CD14-positive monocyte (primary cell): ENCODE measurements at regions not wholly inside any gene's neighbourhood (a gene's known extent, or its start where the extent isn't known, plus 50 kb on each side); places are given as distances from the start of the nearest gene placed in this dataset.

Source experiments
- DNase-seq, 3 donors: peaks; one replicate each; pipeline ENCODE4 v3.0.0-alpha.2; 2011 to 2022
- H2AFZ ChIP-seq: 2 replicates; pipeline ENCODE4 v1.6.0; 2012; ENCODE audit warnings: mild to moderate bottlenecking, low read depth, low read length, inconsistent platforms; ENCODE audit not compliant: insufficient read depth, poor library complexity, severe bottlenecking
- H3K27ac ChIP-seq, 2 donors: 1 replicate in 1 of 2; 2 replicates in 1 of 2; pipeline ENCODE4 v1.5.1; 2012 to 2013; ENCODE audit warnings: low read length in 2 of 2, control low read depth in 1 of 2, inconsistent platforms in 1 of 2, low read depth in 1 of 2, mild to moderate bottlenecking in 1 of 2
- H3K27me3 ChIP-seq, 2 donors: one replicate each; pipeline versions ENCODE4 v1.6.0 to v1.6.1; 2011 to 2013; ENCODE audit warnings: low read length in 2 of 2; ENCODE audit not compliant: control insufficient read depth in 2 of 2, insufficient read depth in 2 of 2
- H3K36me3 ChIP-seq, 2 donors: replicated peaks in 1 of 2; 1 replicate in 1 of 2; 2 replicates in 1 of 2; pipeline versions ENCODE4 v1.5.1 to v1.6.1; 2012 to 2013; ENCODE audit warnings: low read length in 2 of 2, control low read depth in 1 of 2, inconsistent platforms in 1 of 2, mild to moderate bottlenecking in 1 of 2; ENCODE audit not compliant: insufficient read depth in 2 of 2, control insufficient read depth in 1 of 2
- H3K4me1 ChIP-seq, 2 donors: 1 replicate in 1 of 2; 2 replicates in 1 of 2; pipeline versions ENCODE4 v1.5.1 to v1.6.1; 2012 to 2013; ENCODE audit warnings: low read length in 2 of 2, control low read depth in 1 of 2, inconsistent platforms in 1 of 2, mild to moderate bottlenecking in 1 of 2, moderate library complexity in 1 of 2; ENCODE audit not compliant: insufficient read depth in 2 of 2, control insufficient read depth in 1 of 2
- H3K4me2 ChIP-seq: replicated peaks from 2 replicates; pipeline ENCODE3; 2012; ENCODE audit warnings: low read length, moderate library complexity, mild to moderate bottlenecking; ENCODE audit not compliant: poor library complexity, severe bottlenecking; ENCODE audit errors: extremely low read depth
- H3K4me3 ChIP-seq, 3 experiments: fragments of 200-600 bp in 1 of 3; sonication (generic) in 1 of 3; replicated peaks in 1 of 3; 1 replicate in 2 of 3; 2 replicates in 1 of 3; pipeline ENCODE4 v1.5.1; 2011 to 2013; ENCODE audit warnings: low read length in 3 of 3, mild to moderate bottlenecking in 3 of 3, control low read depth in 2 of 3, low read depth in 2 of 3, inconsistent platforms in 1 of 3, moderate library complexity in 1 of 3
- H3K79me2 ChIP-seq: 2 replicates; pipeline ENCODE4 v1.6.0; 2012; ENCODE audit warnings: mild to moderate bottlenecking, control low read depth, inconsistent platforms, low read length, moderate library complexity; ENCODE audit not compliant: insufficient read depth
- H3K9ac ChIP-seq: 2 replicates; pipeline ENCODE4 v1.6.0; 2017; ENCODE audit warnings: low read length, mild to moderate bottlenecking; ENCODE audit not compliant: insufficient read depth, poor library complexity, severe bottlenecking
- H3K9me3 ChIP-seq, 2 donors: replicated peaks in 1 of 2; 1 replicate in 1 of 2; 2 replicates in 1 of 2; pipeline versions ENCODE4 v1.5.1 to v1.6.1; 2012 to 2013; ENCODE audit warnings: low read length in 2 of 2, control low read depth in 1 of 2; ENCODE audit not compliant: control insufficient read depth in 1 of 2, insufficient read depth in 1 of 2
- H4K20me1 ChIP-seq: 2 replicates; pipeline ENCODE4 v1.6.0; 2012; ENCODE audit warnings: mild to moderate bottlenecking, low read length, control low read depth, moderate library complexity; ENCODE audit not compliant: insufficient read depth
- H3K27ac Mint-ChIP-seq, 7 donors: one replicate each; pipeline ENCODE4 v1.8.0; 2020; ENCODE audit warnings: mild to moderate bottlenecking in 7 of 7, mixed read lengths in 7 of 7, moderate library complexity in 6 of 7, inconsistent platforms in 2 of 7
- H3K27me3 Mint-ChIP-seq, 3 donors: one replicate each; pipeline ENCODE4 v1.8.0; 2021 to 2022; ENCODE audit warnings: low read depth in 3 of 3, mild to moderate bottlenecking in 3 of 3, mixed read lengths in 3 of 3, moderate library complexity in 3 of 3, inconsistent platforms in 1 of 3
- H3K36me3 Mint-ChIP-seq, 2 donors: one replicate each; pipeline ENCODE4 v1.8.0; 2020; ENCODE audit warnings: mixed read lengths in 2 of 2, inconsistent platforms in 1 of 2, mild to moderate bottlenecking in 1 of 2
- H3K4me1 Mint-ChIP-seq: one replicate; pipeline ENCODE4 v1.8.0; 2020; ENCODE audit warnings: mild to moderate bottlenecking, mixed read lengths
- H3K4me3 Mint-ChIP-seq, 2 donors: one replicate each; pipeline ENCODE4 v1.8.0; 2020; ENCODE audit warnings: mild to moderate bottlenecking in 2 of 2, mixed read lengths in 2 of 2, moderate library complexity in 1 of 2
- H3K9me3 Mint-ChIP-seq, 7 donors: one replicate each; pipeline ENCODE4 v1.8.0; 2020 to 2022; ENCODE audit warnings: mixed read lengths in 7 of 7, mild to moderate bottlenecking in 6 of 7, moderate library complexity in 6 of 7, inconsistent platforms in 2 of 7
- CTCF ChIP-seq: fragments of 200-600 bp; IDR thresholded peaks from one replicate; pipeline ENCODE4 v1.8.0; 2022; ENCODE audit warnings: antibody characterized with exemption, mild to moderate bottlenecking
- WGBS: methylation state at CpG from one replicate; pipeline ENCODE4 v1.1.5; 2013; ENCODE audit warnings: missing lambda C conversion rate; ENCODE audit not compliant: insufficient coverage; 5-methylcytosine and 5-hydroxymethylcytosine counted together
- intact Hi-C, 2 donors: fragments of 100-400 bp; cut with micrococcal nuclease; formaldehyde crosslinking; loops; one replicate each; pipeline versions ENCODE4 v1.15.0 to v1.15.1; 2023

GRCh38 chr10:125557801-125558505 lies 125.0 kb downstream of the TEX36 start:
- Histone ChIP-seq H3K79me2 (no peaks in the 10 kb centered on the region), H3K4me2 (no peak overlapping the region), H4K20me1 (no peaks in the 10 kb centered on the region), H3K36me3 (no peaks in the 10 kb centered on the region), H3K27me3 (no peaks in the 10 kb centered on the region), H3K9ac (no peak overlapping the region), H3K4me1 (no peaks in the 10 kb centered on the region), H3K4me3 (no peak overlapping the region), H2AFZ (no peak overlapping the region), H3K27ac (no peak overlapping the region), H3K9me3 (no peaks in the 10 kb centered on the region)
- no peaks in the 10 kb centered on the region for H3K4me1 Mint-ChIP-seq
- DNase-seq: no peak
- H3K36me3 Mint-ChIP-seq: no peaks in the 10 kb centered on the region
- 88% methylated on average over 3 of the region's 7 CpGs for WGBS
- peaks cover 3 to 11% (median 11%) of the 10 kb centered on the region in 3 donors for H3K27me3 Mint-ChIP-seq
- H3K9me3 Mint-ChIP-seq: peaks cover 0 to 8% (median 5%) of the 10 kb centered on the region in 7 donors
- no peak for TF ChIP-seq CTCF
- intact Hi-C loops: no loop called here
- H3K27ac Mint-ChIP-seq: no peak overlapping the region
- H3K4me3 Mint-ChIP-seq: no peak overlapping the region

DNA sequence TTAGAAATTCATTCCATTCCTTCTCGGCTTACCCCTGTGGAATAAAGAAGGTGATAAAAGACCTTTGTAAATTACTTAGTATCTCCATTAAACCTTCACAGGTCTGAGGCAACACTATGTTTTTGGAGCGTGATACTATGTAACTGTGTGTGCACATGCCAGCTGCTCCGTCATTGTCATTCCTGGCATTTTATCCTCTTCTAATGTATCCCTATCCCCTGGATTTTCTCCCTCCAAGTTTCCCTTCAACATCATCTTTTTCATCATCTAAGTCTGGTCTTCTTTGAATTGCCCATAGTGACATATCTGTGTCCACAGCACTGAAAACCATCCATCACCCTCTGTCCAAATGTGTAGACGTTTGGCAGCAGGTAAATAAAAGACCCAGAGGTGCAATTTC lies 125.7 kb downstream of the TEX36 start:
- no peaks in the 10 kb centered on the region for H3K36me3 Mint-ChIP-seq
- H3K9me3 Mint-ChIP-seq: peaks cover 0 to 11% (median 8%) of the 10 kb centered on the region in 7 donors
- DNase-seq: no peak
- Histone ChIP-seq H3K36me3 (no peaks in the 10 kb centered on the region), H3K27ac (no peak overlapping the region), H3K4me3 (no peak overlapping the region), H2AFZ (no peak overlapping the region), H3K9ac (no peak overlapping the region), H3K9me3 (peaks cover 0 to 3% of the 10 kb centered on the region in 2 donors), H3K79me2 (no peaks in the 10 kb centered on the region), H3K4me1 (no peaks in the 10 kb centered on the region), H4K20me1 (no peaks in the 10 kb centered on the region), H3K27me3 (no peaks in the 10 kb centered on the region), H3K4me2 (no peak overlapping the region)
- WGBS: 100% methylated on average over 1 of the region's 4 CpGs
- intact Hi-C loops: no loop called here
- peaks cover 3 to 11% (median 8%) of the 10 kb centered on the region in 3 donors for H3K27me3 Mint-ChIP-seq
- no peak overlapping the region for H3K4me3 Mint-ChIP-seq
- no peaks in the 10 kb centered on the region for H3K4me1 Mint-ChIP-seq
- no peak overlapping the region for H3K27ac Mint-ChIP-seq
- no peak for TF ChIP-seq CTCF
